Esophagus muscularis mucosa (tissue), 4 donors: ENCODE measurements at regions not wholly inside any gene's neighbourhood (a gene's known extent, or its start where the extent isn't known, plus 50 kb on each side); places are given as distances from the start of the nearest gene placed in this dataset.

ENCODE experiments used
- DNase-seq: peaks from one replicate; pipeline ENCODE4 v3.0.0-alpha.2; 2017; ENCODE audit errors: extremely low spot score
- H3K27ac ChIP-seq, 4 donors: fragments of 200-600 bp; sonication (generic); replicated peaks in 1 of 4; 1 replicate in 3 of 4; 2 replicates in 1 of 4; pipeline ENCODE4 v1.5.1; 2016 to 2019; ENCODE audit warnings: mild to moderate bottlenecking in 1 of 4
- H3K27me3 ChIP-seq, 4 donors: fragments of 200-600 bp; sonication (generic); one replicate each; pipeline versions ENCODE4 v1.5.1 to v1.6.0; 2016 to 2019
- H3K36me3 ChIP-seq, 4 donors: fragments of 200-600 bp; sonication (generic); one replicate each; pipeline ENCODE4 v1.5.1; 2016 to 2019
- H3K4me1 ChIP-seq, 4 donors: fragments of 200-600 bp; sonication (generic); one replicate each; pipeline ENCODE4 v1.5.1; 2016 to 2019
- H3K4me3 ChIP-seq, 4 donors: fragments of 200-600 bp; sonication (generic); 1 replicate in 2 of 4; 2 replicates in 2 of 4; pipeline ENCODE4 v1.5.1; 2016 to 2019; ENCODE audit warnings: mild to moderate bottlenecking in 4 of 4, moderate library complexity in 1 of 4
- H3K9me3 ChIP-seq, 4 donors: fragments of 200-600 bp; sonication (generic); 1 replicate in 3 of 4; 2 replicates in 1 of 4; pipeline ENCODE4 v1.5.1; 2016 to 2019
- EP300 ChIP-seq: sonication (generic); formaldehyde crosslinking; IDR thresholded peaks from one replicate; pipeline ENCODE4 v1.6.1; 2017; ENCODE audit warnings: antibody characterized with exemption
- POLR2A ChIP-seq: fragments of 450-650 bp; IDR thresholded peaks from one replicate; pipeline ENCODE4 v1.6.1; 2017; ENCODE audit warnings: antibody characterized with exemption, moderate library complexity, mild to moderate bottlenecking, low read depth
- POLR2AphosphoS5 ChIP-seq, 2 donors: sonication (generic); formaldehyde crosslinking; IDR thresholded peaks; one replicate each; pipeline ENCODE4 v1.6.1; 2017; ENCODE audit warnings: antibody characterized with exemption in 2 of 2
- WGBS: methylation state at CpG from one replicate; pipeline ENCODE4 v1.1.5; 2018; 5-methylcytosine and 5-hydroxymethylcytosine counted together
- intact Hi-C: fragments of 100-400 bp; cut with DNase I; formaldehyde crosslinking; loops from one replicate; pipeline ENCODE4 v1.15.1; 2023
- TF ChIP-seq, protein P1 (sequence below), 3 experiments: fragments of 200-600 bp in 2 of 3; fragments of 450-650 bp in 1 of 3; sonication (generic) in 2 of 3; IDR thresholded peaks; one replicate each; pipeline ENCODE4 v1.5.1; 2017 to 2019; ENCODE audit warnings: antibody characterized with exemption in 3 of 3, mild to moderate bottlenecking in 2 of 3, moderate library complexity in 1 of 3

DNA sequence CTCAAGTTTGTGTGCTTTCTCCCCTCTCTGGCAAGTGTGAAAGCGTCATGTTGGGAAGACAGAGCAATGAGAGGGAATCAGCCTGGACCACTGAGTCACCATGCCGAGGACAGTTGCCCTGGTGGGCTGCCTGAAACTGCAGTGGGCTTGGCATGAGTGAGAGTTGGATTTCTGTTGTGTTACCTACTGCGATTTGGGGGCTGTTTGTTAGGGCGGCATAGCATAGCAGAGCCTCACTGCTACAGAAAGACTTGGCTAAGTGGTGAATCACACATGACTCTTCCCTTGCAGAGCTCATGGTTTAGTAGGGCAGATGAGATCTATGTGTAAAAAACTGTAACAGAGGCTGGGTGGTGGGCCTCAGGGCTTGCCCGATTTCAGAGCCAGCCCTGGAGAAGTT lies 324.6 kb downstream of the C16orf95 start:
- Histone ChIP-seq H3K27me3 (peaks cover 0 to 99% (median 0%) of the 10 kb centered on the region in 4 donors), H3K36me3 (no peaks in the 10 kb centered on the region), H3K9me3 (no peaks in the 10 kb centered on the region), H3K4me3 (no peak overlapping the region), H3K27ac (no peak overlapping the region), H3K4me1 (peaks cover 0 to 6% (median 3%) of the 10 kb centered on the region in 4 donors)
- WGBS: 93% methylated on average over 5 of the region's 5 CpGs
- intact Hi-C loops: no loop called here
- TF ChIP-seq POLR2AphosphoS5 (IDR thresholded peaks at IDR 0.05) (no peak), POLR2A (no peak), EP300 (no peak)
- TF ChIP-seq, protein P1, sequence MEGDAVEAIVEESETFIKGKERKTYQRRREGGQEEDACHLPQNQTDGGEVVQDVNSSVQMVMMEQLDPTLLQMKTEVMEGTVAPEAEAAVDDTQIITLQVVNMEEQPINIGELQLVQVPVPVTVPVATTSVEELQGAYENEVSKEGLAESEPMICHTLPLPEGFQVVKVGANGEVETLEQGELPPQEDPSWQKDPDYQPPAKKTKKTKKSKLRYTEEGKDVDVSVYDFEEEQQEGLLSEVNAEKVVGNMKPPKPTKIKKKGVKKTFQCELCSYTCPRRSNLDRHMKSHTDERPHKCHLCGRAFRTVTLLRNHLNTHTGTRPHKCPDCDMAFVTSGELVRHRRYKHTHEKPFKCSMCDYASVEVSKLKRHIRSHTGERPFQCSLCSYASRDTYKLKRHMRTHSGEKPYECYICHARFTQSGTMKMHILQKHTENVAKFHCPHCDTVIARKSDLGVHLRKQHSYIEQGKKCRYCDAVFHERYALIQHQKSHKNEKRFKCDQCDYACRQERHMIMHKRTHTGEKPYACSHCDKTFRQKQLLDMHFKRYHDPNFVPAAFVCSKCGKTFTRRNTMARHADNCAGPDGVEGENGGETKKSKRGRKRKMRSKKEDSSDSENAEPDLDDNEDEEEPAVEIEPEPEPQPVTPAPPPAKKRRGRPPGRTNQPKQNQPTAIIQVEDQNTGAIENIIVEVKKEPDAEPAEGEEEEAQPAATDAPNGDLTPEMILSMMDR (IDR thresholded peaks at IDR 0.05): no peak
- DNase-seq: no peak

DNA sequence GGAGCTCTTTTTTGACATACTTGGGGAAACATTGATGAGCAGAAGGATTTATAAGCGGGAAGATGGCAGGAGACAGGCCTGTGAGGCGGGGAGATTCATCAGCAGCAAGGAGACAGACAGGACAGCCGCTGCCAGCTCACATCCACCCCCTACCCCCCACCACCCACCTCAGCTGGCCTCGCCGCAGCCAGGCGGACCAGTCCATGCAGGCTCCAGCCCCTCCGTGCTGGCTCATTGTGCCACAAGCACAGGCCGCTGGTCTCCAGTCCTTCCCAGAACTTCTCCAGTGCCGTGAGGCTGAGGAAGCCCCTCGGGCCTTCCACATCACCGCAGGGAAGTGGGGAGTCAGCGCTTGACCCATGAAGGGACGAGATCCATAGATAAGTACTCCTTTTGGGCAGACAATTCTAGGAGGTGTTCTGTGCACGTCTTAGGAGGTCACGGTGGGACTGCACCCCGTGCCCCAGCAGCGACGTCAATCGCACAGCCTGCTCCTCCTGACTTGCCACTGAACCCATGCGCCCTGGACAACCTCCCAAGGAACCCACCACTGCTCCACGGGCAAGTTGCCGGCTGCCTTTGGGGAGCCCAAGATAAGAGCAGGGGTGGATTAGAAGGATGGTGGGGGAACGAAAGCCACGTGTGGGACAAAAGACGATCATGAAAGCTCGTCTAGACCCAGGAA lies 323.6 kb downstream of the C16orf95 start:
- H3K27me3 ChIP-seq: peaks cover 0 to 90% (median 0%) of the 10 kb centered on the region in 4 donors
- H3K4me3 ChIP-seq: no peak overlapping the region
- H3K4me1 ChIP-seq: peaks cover 0 to 5% (median 0%) of the 10 kb centered on the region in 4 donors
- H3K36me3 ChIP-seq: no peaks in the 10 kb centered on the region
- no peaks in the 10 kb centered on the region for H3K9me3 ChIP-seq
- TF ChIP-seq POLR2A: no peak
- TF ChIP-seq EP300: no peak
- no peak for TF ChIP-seq POLR2AphosphoS5 (IDR thresholded peaks at IDR 0.05)
- TF ChIP-seq, protein P1 (IDR thresholded peaks at IDR 0.05): no peak
- H3K27ac ChIP-seq: no peak overlapping the region
- WGBS: 87% methylated on average over 22 of the region's 26 CpGs
- intact Hi-C loops: no loop called here
- no peak for DNase-seq

DNA sequence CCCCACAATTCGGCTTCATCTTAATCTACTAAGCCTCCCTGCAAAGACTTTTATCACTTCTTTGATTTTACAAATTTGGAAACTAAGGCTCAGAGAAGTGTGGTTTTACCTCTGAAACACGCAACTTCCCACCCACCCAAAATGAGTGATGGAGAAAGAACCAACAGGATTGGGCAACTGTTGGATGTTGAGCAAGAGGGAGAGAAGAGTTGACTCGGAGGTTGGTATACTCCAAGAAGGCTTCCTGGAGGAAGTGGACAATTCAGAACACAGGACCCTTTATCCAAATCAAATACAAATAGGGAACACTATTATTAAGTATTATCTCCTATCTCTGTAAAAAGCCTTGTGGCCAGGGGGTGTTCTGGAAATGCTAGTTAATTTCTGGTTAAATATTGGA lies 323.0 kb downstream of the C16orf95 start:
- no peak overlapping the region for H3K27ac ChIP-seq
- WGBS: 78% methylated on average over 3 of the region's 3 CpGs
- peaks cover 0 to 87% (median 0%) of the 10 kb centered on the region in 4 donors for H3K27me3 ChIP-seq
- H3K9me3 ChIP-seq: no peaks in the 10 kb centered on the region
- no peaks in the 10 kb centered on the region for H3K36me3 ChIP-seq
- DNase-seq: no peak
- intact Hi-C loops: no loop called here
- peaks cover 0 to 5% (median 0%) of the 10 kb centered on the region in 4 donors for H3K4me1 ChIP-seq
- no peak for TF ChIP-seq POLR2A
- no peak for TF ChIP-seq POLR2AphosphoS5 (IDR thresholded peaks at IDR 0.05)
- TF ChIP-seq, protein P1 (IDR thresholded peaks at IDR 0.05): no peak
- TF ChIP-seq EP300: no peak
- H3K4me3 ChIP-seq: no peak overlapping the region

DNA sequence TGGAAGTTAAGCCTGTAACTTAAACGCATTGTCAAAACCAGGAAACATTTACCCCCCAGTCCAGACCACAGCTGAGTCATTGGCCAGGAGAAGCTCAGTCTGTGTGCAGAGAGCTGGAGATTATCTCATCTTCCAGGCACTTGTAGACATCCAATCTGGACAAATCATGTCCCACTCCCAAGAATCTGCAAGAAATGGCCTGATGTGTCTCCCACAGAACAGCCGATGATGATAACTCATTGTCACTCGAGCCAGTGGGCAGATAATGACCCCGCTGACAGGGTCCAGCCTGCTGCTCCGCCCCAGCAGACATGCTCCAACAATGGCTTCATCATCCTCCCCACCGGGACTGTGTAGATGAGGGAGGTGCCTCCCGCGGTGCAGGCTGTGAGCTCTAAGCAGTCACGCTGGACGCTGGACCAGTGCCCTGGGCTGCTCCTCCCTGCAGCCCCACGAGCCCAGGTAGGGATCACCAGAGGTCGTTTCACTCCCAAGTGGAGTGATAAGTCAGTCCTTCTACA lies 322.5 kb downstream of the C16orf95 start:
- intact Hi-C loops: no loop called here
- Histone ChIP-seq H3K27me3 (peaks cover 0 to 86% (median 0%) of the 10 kb centered on the region in 4 donors), H3K4me1 (peaks cover 0 to 5% (median 0%) of the 10 kb centered on the region in 4 donors), H3K9me3 (no peaks in the 10 kb centered on the region), H3K27ac (no peak overlapping the region), H3K36me3 (no peaks in the 10 kb centered on the region), H3K4me3 (no peak overlapping the region)
- 6% methylated on average over 4 of the region's 12 CpGs for WGBS
- no peak for DNase-seq
- TF ChIP-seq EP300: no peak

DNA sequence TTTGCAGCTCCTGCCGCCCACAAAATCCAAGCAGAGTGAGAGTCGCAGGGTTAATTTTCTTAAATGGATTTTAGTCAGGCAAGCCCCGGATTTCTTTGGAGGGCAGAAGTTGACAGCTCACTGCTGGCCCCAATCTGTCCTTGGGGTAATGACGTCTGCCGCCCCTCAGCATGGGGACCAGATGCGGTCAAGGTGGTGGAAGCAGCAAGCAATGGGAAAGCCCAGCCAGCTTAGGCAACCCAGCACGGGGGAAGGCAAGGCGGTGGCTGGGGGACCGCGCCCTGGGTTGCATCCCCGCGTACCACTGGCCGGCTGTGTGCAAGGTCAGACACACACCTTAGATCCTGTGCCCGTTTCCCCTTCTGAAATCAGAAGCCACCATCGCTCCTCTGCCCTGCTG lies 321.7 kb downstream of the C16orf95 start:
- WGBS: 54% methylated on average over 8 of the region's 15 CpGs
- no peak overlapping the region for H3K4me3 ChIP-seq
- H3K9me3 ChIP-seq: peaks cover 0 to 5% (median under 1%) of the 10 kb centered on the region in 4 donors
- intact Hi-C loops: no loop called here
- TF ChIP-seq EP300 (no peak), POLR2A (no peak)
- no peak for DNase-seq
- no peak overlapping the region for H3K27ac ChIP-seq
- H3K4me1 ChIP-seq: peaks cover 0 to 5% (median 0%) of the 10 kb centered on the region in 4 donors
- H3K27me3 ChIP-seq: peaks cover 0 to 84% (median 0%) of the 10 kb centered on the region in 4 donors
- no peaks in the 10 kb centered on the region for H3K36me3 ChIP-seq
